ENCODE measurements at regions not wholly inside any gene's neighbourhood (a gene's known extent, or its start where the extent isn't known, plus 50 kb on each side); places are given as distances from the start of the nearest gene placed in this dataset.
"Not testable (repeated sequence)": the region's sequence is repeated elsewhere in the genome, so short reads cannot be mapped to it uniquely, and the experiment has no call there.

DNA sequence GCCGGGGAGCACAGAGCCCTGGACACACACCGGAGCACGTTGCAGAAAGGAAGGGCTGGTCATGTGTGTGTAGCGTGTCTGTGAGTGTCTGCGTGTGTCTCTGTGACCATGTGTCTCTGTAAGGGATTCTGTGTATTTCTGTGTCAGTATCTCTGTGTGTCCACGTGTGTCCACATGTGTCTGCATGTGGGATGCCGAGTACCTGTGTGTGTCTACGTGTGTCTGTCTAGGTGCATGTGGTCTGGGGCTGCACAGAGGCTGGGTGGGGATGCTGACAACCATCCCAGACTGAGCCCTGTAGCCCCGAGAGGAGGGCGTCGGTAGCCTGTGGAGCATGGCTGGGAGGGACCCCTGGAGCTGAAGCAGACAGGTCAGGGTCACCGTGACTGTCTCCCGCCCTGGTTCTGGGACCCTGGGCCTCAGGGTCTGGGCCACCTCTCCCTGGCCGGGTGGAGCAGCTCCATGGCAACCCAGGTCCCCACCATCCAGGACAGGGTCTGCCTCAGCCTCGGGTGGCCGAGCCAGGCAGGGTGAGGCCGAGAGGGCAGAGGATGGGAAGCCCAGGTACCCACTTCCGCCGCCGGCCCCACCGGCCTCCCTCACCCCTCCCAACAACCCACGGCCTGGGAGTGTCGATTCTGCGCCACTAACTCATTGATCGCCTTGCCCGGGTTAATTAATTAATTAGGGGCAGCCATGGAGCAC is 122.7 kb downstream of the FAM53A start:
- no peak for DNase-seq (ENCODE audit: low read depth)

GRCh38 chr4:1559896-1560650 is 124.0 kb downstream of the FAM53A start:
- DNase-seq (ENCODE audit: low read depth), result no peak

DNA sequence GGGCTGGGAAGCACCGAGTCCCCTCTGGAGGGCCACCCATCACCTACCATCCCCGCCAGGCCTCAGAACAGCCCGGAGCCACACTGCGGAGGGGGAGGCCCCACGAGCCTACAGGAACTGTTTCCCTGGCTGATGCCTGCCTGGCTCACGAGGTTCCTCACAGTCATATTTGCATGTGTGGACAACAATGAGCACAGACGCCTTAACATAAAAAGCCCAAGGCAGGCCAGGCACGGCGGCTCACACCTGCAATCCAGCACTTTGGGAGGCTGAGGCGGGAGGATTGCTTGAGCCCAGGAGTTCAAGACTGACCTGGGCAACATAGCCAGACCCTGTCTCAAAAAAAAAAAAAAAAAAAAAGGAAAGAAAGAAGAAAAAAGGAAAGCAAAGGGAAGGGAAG is 125.9 kb downstream of the FAM53A start:
- no peak for DNase-seq (ENCODE audit: low read depth)

GRCh38 chr4:1557221-1557597 is 126.9 kb downstream of the FAM53A start:
- DNase-seq (ENCODE audit: low read depth), result no peak

- DNase-seq (ENCODE audit: low read depth), result no peak
Observed at GRCh38 chr4:1556541-1557220, 127.4 kb downstream of the FAM53A start.

DNA sequence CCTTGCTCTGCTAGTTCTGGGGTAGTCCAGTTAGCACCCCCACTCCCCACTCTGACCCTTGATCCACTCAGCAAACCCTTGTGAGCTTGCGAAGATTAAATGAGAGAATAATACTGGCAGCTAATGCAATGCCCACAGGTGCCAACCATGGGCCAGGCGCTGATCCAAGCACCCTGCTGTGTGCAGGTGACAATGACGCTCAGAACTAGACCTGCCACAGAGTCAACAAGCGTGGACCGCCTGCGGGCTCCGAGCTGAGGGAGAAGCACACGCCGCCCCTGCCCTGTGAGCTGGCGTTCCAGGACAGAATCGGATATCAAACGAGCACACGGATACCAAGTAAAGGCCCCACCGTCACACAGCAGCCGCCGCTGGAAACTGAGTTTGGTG is 129.2 kb downstream of the FAM53A start:
- no peak for DNase-seq (ENCODE audit: low read depth)

DNA sequence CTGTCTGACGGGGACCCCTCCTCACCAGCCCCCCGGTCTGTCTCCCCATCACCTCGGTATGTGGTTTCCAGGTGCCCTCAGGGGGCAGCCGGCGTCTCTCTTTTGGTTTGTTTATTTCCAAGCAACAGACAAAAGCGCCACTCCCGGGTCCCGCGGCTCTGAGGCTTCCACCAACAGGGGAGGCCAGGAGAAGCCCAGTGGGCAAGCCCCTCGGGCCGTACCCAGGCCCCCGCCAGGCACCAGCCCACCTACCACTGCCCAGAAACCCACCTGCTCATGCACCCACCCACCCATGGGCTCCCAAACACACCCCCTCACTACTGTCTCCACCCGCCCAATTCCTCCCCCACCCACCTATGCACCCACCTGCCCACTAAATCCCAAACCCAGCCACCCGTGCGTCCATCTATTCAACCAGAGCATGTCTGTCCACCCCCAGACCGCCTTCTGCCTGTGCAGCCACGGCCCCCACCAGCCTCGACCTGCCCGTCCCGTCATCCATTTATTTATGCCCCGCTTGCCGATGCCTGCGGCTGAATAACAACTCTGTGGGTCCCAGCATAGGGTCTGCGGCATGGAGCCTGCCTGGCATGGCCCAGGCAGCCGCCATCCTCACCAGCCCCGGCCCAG is 129.8 kb downstream of the FAM53A start:
- DNase-seq (ENCODE audit: low read depth), result no peak

DNA sequence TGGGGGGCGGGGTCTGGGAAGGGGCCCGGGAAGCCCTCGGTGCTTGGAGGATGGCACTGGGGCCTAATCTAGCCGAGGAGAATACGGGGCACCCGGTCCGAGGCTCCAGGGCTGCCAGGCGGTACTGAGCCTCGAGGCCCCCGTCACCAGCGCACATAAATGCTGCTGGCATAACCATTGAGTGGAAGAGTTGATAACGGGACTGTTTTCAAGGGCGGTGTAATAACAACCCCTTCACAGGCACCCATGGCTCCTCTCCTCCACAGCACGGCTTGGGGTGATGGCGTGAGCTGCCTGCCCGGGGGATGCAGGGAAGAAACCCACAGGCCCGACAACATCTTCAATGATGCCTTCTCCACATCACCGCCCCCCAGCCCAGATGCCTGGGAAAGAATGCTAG is 130.7 kb downstream of the FAM53A start:
- DNase-seq (ENCODE audit: low read depth), result no peak

DNA sequence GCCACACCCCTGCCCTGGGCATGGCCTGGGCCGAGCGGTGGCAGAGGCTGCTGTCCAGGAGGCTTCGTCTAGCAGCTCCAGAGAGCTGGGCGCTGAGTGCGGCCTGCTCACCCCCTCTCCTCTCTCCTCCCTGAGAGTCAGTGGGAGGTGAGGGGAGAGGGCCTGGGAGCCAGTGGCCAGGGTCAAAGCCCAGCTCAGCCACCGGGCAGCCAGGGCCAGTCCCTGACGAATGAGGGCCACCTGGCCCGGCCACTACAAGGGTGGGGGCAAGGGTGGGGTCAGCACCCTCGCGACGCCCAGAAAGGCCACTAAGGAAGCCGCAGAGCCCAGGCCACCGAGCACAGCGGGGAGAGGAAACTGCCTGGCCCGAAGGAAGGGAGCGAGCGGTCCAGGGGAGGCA is 131.7 kb downstream of the FAM53A start:
- no peak for DNase-seq (ENCODE audit: low read depth)

DNA sequence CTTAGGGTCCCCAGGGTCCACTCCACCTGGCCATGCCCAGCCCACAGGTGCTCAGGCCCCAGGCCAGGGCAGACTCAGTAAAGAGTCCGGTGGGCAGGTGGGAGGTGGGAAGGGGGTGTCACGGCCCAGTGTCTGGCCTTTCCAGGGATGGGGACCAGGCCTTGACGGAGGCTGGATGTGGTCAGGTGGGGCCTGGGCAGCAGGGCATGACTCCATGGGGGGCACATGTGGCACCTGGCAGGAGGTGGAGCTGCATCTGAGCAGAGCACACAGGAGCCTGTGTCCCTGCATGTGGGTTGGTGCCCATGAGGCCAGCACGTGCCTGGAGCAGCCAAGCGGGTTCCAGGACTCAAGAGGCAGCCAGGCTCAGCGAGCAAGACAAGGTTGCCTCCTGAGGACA is 132.9 kb downstream of the FAM53A start:
- no peak for DNase-seq (ENCODE audit: low read depth)

- DNase-seq (ENCODE audit: low read depth), result no peak
Observed at GRCh38 chr4:1550122-1551070, 133.7 kb downstream of the FAM53A start.

GRCh38 chr4:1549638-1550035 is 134.5 kb downstream of the FAM53A start:
- no peak for DNase-seq (ENCODE audit: low read depth)

DNA sequence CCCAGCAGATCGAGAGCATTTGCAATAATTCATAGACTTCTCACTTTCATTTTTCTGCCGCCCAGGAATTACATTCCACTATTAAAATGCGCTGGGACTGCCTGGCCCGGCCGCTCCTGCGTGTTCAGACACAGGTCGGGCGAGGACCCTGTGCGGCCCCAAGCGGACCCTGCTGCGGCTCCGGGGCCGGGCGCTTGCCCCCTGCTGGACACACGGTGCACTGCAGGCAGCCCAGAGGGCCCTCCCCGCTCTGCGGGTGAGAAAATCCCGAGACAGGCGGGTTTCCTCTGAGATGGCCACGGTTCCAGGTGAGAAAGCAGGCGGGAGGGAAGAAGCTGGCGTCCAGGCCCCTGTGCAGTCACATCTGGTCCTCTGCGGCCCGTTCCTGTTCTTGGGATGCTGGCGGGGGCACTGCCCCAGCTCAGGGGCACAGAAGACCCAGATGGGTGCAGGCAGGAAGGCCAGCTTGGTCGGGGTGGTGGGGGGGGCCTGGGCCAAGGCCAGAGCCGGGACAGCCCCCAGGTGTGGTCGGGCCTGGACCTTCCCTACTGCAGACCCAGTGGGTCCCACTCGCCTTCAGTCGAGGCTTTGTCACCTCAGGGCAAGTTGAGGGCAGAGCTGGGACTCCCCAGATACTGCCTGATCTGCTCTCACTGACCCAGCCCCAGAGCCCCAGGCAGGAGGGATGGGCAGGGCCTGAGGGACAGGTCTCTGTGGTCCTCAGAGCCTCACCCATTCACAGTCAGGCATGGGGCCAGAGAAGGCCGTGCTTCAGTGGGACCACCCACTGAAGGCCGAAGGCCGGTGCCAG is 135.1 kb downstream of the FAM53A start:
- peak; percentile 43 for DNase-seq (ENCODE audit: low read depth)

GRCh38 chr4:1547856-1548826 is 136.0 kb downstream of the FAM53A start:
- no peak for DNase-seq (ENCODE audit: low read depth)

GRCh38 chr4:1547131-1547855 is 136.8 kb downstream of the FAM53A start:
- DNase-seq (ENCODE audit: low read depth), result no peak

DNA sequence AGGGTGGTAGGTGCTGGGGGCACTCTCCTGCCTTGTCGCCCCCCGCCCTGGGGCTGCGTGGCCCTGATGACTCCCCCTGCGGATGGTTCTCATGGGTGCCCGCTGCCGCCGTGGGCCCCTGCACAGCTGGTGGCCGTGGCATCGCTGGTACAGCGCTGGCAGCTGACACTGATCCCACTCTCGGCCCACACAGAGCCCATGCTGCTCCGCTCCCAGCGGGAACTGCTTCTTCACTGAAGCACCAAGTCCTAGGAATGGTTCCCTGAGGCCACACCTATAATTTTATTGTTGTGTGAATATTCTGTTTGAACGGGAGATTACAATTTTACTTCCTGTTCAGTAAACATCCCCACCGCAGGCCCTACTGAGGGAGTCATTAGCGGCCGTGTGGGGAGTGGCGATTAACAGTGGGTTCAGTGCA is 138.6 kb upstream of the NKX1-1 start:
- DNase-seq (ENCODE audit: low read depth), result no peak

DNA sequence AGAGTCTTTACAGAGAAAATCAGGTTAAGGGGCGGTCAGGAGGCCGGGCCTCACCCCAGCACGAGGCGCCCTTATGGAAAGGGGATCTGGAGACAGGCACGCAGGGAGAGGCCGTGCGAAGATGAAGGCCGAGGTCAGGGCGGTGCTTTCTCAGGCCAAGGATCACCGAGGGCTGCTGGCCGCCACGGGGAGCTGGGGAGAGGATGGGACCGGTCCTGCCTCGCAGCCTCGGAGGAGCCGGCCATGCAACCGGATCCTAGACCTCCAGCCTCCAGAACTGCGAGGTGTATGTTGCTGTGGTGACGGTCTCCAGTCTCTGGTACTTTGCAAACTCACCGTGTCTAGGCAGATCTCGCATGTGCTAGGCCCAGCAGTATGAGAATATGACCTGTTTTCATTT is 138.2 kb upstream of the NKX1-1 start:
- DNase-seq (ENCODE audit: low read depth), result not testable (repeated sequence)

DNA sequence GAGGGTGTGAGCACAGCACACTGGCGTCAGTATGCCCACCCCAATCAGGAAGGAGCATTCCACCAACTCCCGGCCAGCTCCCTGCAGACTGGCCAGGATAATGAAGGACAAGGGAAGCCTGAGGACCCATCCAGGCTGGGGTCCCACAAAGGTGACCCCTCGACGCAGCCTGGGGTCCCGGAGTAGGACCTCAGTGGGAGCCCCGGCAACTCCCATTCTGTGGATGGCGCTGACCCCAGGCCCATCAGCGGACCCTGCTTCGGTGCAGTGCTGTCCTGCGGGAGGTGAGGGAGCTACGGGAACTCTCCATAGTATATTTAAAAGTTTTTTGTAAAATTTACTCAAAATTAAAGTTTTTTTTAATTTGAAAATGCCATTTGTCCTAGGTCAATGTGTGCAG is 137.7 kb upstream of the NKX1-1 start:
- DNase-seq (ENCODE audit: low read depth), result no peak

DNA sequence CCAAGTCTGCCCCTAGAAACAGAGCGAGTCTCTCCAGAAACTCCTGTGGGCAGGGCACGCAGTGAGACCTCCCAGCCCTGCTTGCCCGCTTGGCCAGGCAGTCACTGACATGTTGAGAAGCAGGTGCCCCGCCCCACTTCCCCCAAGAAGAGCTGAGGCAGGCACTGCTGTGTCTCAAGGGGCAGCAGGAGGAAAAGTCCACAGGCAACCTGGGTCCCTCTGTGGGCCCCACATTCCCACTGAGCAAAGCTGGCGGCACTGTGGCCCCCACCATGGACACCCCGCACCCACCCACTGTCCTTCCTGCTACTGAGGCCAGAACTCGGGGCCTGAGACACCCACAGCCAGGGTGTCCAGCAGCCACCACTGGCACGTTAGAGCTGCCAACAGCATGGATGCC is 137.3 kb upstream of the NKX1-1 start:
- DNase-seq (ENCODE audit: low read depth), result no peak

Data from EH (cell line).